ENCODE measurements at regions not wholly inside any gene's neighbourhood (a gene's known extent, or its start where the extent isn't known, plus 50 kb on each side); places are given as distances from the start of the nearest gene placed in this dataset.

DNA sequence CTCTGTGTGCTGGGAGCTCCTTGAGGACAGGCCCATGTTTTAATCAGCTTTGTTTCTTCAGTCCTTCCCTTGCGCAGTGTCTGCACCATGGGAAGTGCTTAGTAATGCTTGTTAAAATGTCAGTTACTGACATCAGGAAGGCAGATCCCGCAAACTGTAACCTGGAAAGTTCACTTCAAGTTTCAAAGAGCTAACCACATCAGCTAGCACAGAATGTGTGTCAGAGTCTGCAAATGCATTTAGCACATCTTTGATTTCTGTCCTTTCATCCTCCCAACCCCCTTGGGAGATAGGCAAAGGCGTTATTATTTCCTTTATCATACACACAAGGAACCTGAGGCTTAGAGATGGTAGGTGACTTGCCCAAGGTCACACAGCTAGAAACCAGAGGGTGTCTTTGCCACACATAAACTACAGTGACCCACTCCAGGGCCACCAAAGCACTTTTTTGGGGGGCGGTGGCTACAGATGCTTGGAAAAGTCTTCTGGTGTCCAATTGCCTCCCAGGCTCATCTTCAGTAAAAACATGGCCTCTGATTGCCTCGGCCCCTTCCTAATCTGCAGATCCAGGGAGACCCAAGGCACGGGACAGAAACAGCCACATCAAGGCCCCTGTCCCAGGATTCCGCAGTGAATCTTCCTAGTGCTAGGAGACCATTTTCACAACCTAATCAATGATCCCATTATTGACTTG lies 116.2 kb upstream of the GPR26 start:
- no peak overlapping the region for H3K27ac ChIP-seq
- TF ChIP-seq, protein P1, sequence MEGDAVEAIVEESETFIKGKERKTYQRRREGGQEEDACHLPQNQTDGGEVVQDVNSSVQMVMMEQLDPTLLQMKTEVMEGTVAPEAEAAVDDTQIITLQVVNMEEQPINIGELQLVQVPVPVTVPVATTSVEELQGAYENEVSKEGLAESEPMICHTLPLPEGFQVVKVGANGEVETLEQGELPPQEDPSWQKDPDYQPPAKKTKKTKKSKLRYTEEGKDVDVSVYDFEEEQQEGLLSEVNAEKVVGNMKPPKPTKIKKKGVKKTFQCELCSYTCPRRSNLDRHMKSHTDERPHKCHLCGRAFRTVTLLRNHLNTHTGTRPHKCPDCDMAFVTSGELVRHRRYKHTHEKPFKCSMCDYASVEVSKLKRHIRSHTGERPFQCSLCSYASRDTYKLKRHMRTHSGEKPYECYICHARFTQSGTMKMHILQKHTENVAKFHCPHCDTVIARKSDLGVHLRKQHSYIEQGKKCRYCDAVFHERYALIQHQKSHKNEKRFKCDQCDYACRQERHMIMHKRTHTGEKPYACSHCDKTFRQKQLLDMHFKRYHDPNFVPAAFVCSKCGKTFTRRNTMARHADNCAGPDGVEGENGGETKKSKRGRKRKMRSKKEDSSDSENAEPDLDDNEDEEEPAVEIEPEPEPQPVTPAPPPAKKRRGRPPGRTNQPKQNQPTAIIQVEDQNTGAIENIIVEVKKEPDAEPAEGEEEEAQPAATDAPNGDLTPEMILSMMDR (conservative IDR thresholded peaks at IDR 0.05; ENCODE audit: low read depth), result no peak
- POLR2A ChIA-PET (ENCODE audit: low non-redundant PET), result no interaction called here
- CTCF ChIA-PET, result interaction anchor here (0.6 to 1.2 kb wide), 3 partner anchors 24 to 416 kb away, joined by 3 to 5 read pairs (median 4); no protein-coding TSS in a partner anchor
- no peak for DNase-seq (ENCODE audit: low spot score)

DNA sequence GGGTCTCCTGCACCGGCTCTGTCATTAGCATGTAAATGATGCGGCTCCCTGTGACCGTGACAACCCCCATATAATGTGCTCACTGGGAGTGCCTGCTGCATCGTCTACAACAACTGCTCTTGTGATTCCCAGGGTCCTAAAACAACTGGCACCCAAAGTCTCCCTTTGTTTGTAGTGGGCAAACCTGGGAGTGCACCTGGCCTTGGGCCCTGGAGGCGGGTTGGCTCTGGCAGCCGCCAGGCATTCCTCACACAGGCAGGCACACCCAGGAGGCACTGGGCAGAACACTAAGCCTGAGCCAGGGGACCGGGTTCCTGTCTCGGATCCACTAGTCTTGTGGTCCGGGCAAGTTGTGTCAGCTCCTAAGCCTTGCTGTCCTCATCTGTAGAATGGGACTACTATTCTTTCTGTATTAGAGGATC lies 115.5 kb upstream of the GPR26 start:
- ChIA-PET POLR2A (ENCODE audit: low non-redundant PET) (no interaction called here), CTCF (no interaction called here)
- H3K27ac ChIP-seq, result no peak overlapping the region
- TF ChIP-seq, protein P1 (conservative IDR thresholded peaks at IDR 0.05; ENCODE audit: low read depth), result no peak
- DNase-seq (ENCODE audit: low spot score), result no peak

DNA sequence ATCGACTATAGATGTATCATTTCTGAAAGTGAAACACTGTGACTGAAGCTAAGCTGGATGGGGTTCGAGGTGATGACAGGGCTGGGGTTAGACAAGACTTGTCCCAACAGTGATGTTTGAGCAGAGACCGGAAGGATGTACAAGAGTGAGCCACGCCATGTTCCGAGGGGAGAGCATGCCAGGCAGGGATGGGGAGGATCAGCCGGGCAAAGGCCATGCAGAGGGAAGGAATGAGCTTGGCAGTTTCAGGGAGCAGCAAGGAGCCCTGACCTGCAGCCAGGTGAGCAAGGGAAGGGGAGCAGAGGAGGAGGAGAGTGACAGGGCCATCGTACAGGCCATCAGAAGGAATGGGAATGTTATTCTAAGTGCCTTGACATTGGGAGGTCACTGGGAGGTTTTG lies 114.9 kb upstream of the GPR26 start:
- CTCF ChIA-PET, result interaction anchor here (1.2 kb wide), 1 partner anchor 508 kb away, joined by 3 read pairs; no protein-coding TSS in a partner anchor
- POLR2A ChIA-PET (ENCODE audit: low non-redundant PET), result no interaction called here
- H3K27ac ChIP-seq, result no peak overlapping the region
- DNase-seq (ENCODE audit: low spot score), result no peak
- TF ChIP-seq, protein P1 (conservative IDR thresholded peaks at IDR 0.05; ENCODE audit: low read depth), result no peak

DNA sequence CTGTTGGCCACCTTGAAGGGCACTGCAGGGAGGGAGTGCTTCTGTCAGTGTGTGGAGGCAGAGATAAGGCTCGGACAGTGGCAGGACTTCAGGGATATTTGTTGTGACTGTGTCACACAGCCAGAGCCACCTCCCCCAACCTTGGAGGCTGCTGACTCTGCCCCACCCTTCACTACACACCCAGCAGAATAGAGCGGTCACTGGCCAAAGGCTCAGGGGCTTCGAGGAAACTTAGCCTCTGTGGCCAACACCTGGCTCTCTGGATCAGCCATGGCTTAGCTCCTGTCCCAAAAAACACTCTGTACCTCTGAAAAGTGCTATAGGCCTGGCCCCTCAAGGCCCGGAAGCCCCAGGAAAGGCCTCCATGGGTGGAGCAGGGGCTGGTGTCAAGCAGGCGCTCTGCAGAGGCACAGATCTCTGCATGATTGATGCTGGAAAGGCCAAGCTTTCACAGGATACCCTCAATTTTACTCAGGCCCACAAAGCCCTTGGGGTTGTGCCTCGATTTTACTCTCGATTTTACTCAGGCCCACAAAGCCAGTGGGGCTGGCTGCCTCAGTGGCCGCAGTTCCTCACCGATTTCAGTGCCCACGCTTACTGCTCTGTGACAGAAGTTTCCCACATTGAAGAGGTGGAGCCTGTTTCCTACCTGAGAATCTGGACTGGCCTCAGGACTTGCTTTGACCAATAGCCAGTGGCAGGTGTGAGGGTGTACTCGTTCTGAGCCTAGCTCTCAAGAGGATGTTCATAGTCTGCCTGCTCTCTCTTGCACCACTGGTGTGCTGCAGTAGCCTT lies 113.2 kb upstream of the GPR26 start:
- CTCF ChIA-PET, result interaction anchor here (0.7 kb wide), 1 partner anchor 510 kb away, joined by 3 read pairs; no protein-coding TSS in a partner anchor
- POLR2A ChIA-PET (ENCODE audit: low non-redundant PET), result no interaction called here
- no peak overlapping the region for H3K27ac ChIP-seq
- DNase-seq (ENCODE audit: low spot score), result no peak
- TF ChIP-seq, protein P1 (conservative IDR thresholded peaks at IDR 0.05; ENCODE audit: low read depth), result no peak

DNA sequence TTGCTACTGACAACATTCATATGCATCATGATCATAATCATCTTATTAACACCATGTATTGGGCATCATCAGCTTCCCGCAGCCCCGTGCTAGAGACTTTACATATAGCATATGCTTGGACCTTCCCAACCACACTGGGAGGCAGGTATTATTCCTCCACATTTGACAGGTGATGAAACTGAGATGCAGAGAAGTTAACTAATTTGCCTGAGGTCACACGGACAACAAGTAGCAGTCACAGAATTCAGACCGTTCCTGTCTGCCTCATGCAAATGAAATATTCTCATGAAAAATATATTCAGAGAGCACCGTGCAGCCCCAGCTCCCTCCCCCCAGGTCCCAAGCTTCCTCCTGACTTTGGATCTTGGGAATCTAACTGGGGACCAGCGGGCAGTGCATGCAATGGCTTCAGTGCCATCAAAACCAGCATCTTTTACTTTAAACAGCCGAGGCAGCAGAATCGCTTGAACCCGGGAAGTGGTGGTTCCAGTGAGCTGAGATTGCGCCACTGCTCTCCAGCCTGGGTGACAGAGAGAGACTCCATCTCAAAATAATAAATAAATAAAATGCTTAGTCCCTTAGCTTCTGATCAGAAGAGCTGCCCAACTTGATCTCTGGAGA lies 112.2 kb upstream of the GPR26 start:
- no peak overlapping the region for H3K27ac ChIP-seq
- CTCF ChIA-PET, result no interaction called here
- TF ChIP-seq, protein P1 (conservative IDR thresholded peaks at IDR 0.05; ENCODE audit: low read depth), result no peak
- DNase-seq (ENCODE audit: low spot score), result no peak
- POLR2A ChIA-PET (ENCODE audit: low non-redundant PET), result no interaction called here

DNA sequence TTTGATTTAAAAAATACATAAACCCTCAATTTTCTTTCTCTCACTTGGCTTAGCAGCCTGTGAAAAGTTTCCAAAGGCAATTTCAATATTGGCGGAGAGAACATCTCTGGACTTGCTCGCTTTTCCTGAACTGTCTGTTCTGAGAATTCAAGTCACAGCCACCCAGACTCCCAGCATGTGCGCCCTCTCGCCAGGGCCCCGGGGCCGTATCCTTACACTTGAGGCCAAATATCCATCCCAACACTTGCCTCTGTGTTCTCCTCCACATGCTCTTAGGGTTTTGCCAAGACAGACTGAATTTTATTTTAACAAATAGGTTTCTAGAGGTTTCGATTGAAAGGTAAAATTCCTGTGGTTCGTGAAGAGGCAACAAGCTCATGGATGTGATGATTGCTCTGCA lies 111.5 kb upstream of the GPR26 start:
- DNase-seq (ENCODE audit: low spot score), result no peak
- CTCF ChIA-PET, result interaction anchor here (0.6 to 1.0 kb wide), 2 partner anchors 19 to 511 kb away, joined by 3 to 5 read pairs; no protein-coding TSS in a partner anchor
- no peak overlapping the region for H3K27ac ChIP-seq
- TF ChIP-seq, protein P1 (conservative IDR thresholded peaks at IDR 0.05; ENCODE audit: low read depth), result no peak
- POLR2A ChIA-PET (ENCODE audit: low non-redundant PET), result no interaction called here
